Stimulated activated CD8-positive, alpha-beta memory T cell treated with anti-CD3 and anti-CD28 coated beads, Interleukin-12 subunit alpha, Interleukin-12 subunit beta, amount 100 ng/mL, for 24 hours (primary cell): ENCODE measurements at regions not wholly inside any gene's neighbourhood (a gene's known extent, or its start where the extent isn't known, plus 50 kb on each side); places are given as distances from the start of the nearest gene placed in this dataset.
"Not testable (repeated sequence)": the region's sequence is repeated elsewhere in the genome, so short reads cannot be mapped to it uniquely, and the experiment has no call there.

ENCODE experiments used
- DNase-seq: peaks from one replicate; pipeline ENCODE4 v3.0.0-alpha.2; 2020; ENCODE audit errors: extremely low read depth

- no peak for DNase-seq
Observed at GRCh38 chr7:65453341-65454030, 79.8 kb downstream of the ZNF92 start.

GRCh38 chr7:65454469-65454868 lies 80.8 kb downstream of the ZNF92 start:
- no peak for DNase-seq

GRCh38 chr7:65455050-65455449 lies 81.4 kb downstream of the ZNF92 start:
- DNase-seq, result not testable (repeated sequence)

- no peak for DNase-seq
Observed at GRCh38 chr7:65457705-65458104, 84.0 kb downstream of the ZNF92 start.

GRCh38 chr7:65459438-65459837 lies 85.8 kb downstream of the ZNF92 start:
- no peak for DNase-seq

- DNase-seq, result no peak
Observed at GRCh38 chr7:65462148-65462716, 88.6 kb downstream of the ZNF92 start.

GRCh38 chr7:65463184-65463583 lies 89.5 kb downstream of the ZNF92 start:
- no peak for DNase-seq

GRCh38 chr7:65469919-65470558 lies 96.4 kb downstream of the ZNF92 start:
- DNase-seq, result not testable (repeated sequence)

- no peak for DNase-seq
Observed at GRCh38 chr7:65471587-65471986, 97.9 kb downstream of the ZNF92 start.

GRCh38 chr7:65475040-65475726 lies 101.5 kb downstream of the ZNF92 start:
- no peak for DNase-seq

- no peak for DNase-seq
Observed at GRCh38 chr7:65475734-65476319, 102.2 kb downstream of the ZNF92 start.

GRCh38 chr7:65477326-65477725 lies 103.7 kb downstream of the ZNF92 start:
- no peak for DNase-seq

- no peak for DNase-seq
Observed at GRCh38 chr7:65489260-65489767, 115.7 kb downstream of the ZNF92 start.

- DNase-seq, result not testable (repeated sequence)
Observed at GRCh38 chr7:65496697-65497096, 123.0 kb downstream of the ZNF92 start.

- DNase-seq, result no peak
Observed at GRCh38 chr7:65503434-65504152, 129.9 kb downstream of the ZNF92 start.

- not testable (repeated sequence) for DNase-seq
Observed at GRCh38 chr7:65504504-65505319, 131.1 kb downstream of the ZNF92 start.

- not testable (repeated sequence) for DNase-seq
Observed at GRCh38 chr7:65505320-65505633, 131.6 kb downstream of the ZNF92 start.

- DNase-seq, result not testable (repeated sequence)
Observed at GRCh38 chr7:65508581-65509367, 135.1 kb downstream of the ZNF92 start.

- no peak for DNase-seq
Observed at GRCh38 chr7:65509368-65510186, 135.9 kb downstream of the ZNF92 start.
